HCT116 (cell line): ENCODE measurements at regions not wholly inside any gene's neighbourhood (a gene's known extent, or its start where the extent isn't known, plus 50 kb on each side); places are given as distances from the start of the nearest gene placed in this dataset.

Experiments used
- CEBPB ChIP-seq: IDR thresholded peaks from 2 replicates; pipeline ENCODE4 v1.6.1; 2012; ENCODE audit warnings: low read depth
- CTCF ChIP-seq, 3 experiments: fragments of 200-600 bp in 1 of 3; sonication (generic) in 1 of 3; IDR thresholded peaks in 2 of 3; conservative IDR thresholded peaks in 1 of 3; 2 replicates each; pipeline ENCODE4 v1.5.1; 2012 to 2017; ENCODE audit warnings: low read depth in 2 of 3, low read length in 2 of 3, antibody characterized with exemption in 1 of 3, borderline replicate concordance in 1 of 3, control low read depth in 1 of 3, mild to moderate bottlenecking in 1 of 3, mixed read lengths in 1 of 3, mixed run types in 1 of 3, moderate library complexity in 1 of 3; ENCODE audit not compliant: insufficient read depth in 1 of 3
- MAX ChIP-seq: IDR thresholded peaks from 2 replicates; pipeline ENCODE4 v1.6.1; 2012
- POLR2AphosphoS5 ChIP-seq: IDR thresholded peaks from 2 replicates; pipeline ENCODE4 v1.6.1; 2011; ENCODE audit warnings: mild to moderate bottlenecking, low read depth, low read length, moderate library complexity
- SIN3A ChIP-seq: IDR thresholded peaks from 2 replicates; pipeline ENCODE4 v1.6.1; 2012; ENCODE audit warnings: low read depth
- SP1 ChIP-seq: IDR thresholded peaks from 2 replicates; pipeline ENCODE4 v1.6.1; 2012; ENCODE audit warnings: low read depth

DNA sequence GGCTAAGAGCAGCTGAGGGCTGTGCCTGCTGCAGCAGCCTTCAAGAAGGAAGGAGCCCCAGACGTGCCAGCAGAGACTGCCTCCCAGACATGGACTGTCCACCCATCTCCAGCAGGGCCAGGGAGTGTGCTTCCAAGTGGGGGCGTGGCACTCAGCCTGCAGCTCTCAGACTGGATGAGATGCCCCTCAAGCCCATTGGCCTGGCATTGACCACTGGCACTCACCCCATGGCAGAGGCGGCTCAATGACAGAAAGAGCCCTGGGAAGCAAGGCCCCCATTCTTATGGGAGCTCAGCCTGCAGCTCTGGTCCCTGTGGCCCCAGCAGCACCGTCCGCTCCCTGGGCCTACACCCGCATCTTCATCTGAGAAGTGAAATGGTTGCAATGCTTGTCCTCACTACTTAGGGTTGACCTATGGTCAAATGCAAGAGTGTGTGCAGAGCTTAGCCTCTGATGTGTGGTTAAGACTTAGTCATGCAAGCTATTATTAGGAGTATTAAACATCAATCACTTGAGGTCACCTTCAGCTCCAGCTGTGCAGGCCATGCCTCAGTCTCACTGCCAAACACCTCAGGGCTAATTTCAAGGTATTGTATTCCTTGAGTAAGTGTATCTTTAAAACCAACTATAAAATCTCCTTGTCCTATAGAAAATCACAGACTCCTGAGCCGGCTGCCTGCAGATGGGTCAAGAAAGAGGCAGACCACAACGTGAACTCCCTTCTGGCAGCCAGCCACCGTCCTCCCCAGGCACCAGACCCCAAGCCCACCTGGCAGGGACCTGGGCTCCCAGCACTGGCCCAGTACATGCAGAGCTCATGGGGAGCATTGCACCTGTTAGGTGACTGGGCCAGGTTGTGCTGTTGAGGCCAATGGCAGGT lies 194.8 kb downstream of the NDUFA10 start:
- TF ChIP-seq CTCF (IDR thresholded peaks at IDR 0.05 in 2 of 3, conservative IDR thresholded peaks at IDR 0.05 in 1 of 3; ENCODE audit: borderline replicate concordance in 1 of 3, insufficient read depth in 1 of 3, low read depth in 2 of 3, low read length in 2 of 3) (no peak), CEBPB (no peak), POLR2AphosphoS5 (no peak), MAX (no peak), SP1 (no peak), SIN3A (no peak)
